HS-5 (cell line): ENCODE measurements at regions not wholly inside any gene's neighbourhood (a gene's known extent, or its start where the extent isn't known, plus 50 kb on each side); places are given as distances from the start of the nearest gene placed in this dataset.
"Not testable (repeated sequence)": the region's sequence is repeated elsewhere in the genome, so short reads cannot be mapped to it uniquely, and the experiment has no call there.

ENCODE experiments used
- DNase-seq: peaks from one replicate; pipeline ENCODE4 v3.0.0-alpha.2; 2012; ENCODE audit warnings: low read depth

DNA sequence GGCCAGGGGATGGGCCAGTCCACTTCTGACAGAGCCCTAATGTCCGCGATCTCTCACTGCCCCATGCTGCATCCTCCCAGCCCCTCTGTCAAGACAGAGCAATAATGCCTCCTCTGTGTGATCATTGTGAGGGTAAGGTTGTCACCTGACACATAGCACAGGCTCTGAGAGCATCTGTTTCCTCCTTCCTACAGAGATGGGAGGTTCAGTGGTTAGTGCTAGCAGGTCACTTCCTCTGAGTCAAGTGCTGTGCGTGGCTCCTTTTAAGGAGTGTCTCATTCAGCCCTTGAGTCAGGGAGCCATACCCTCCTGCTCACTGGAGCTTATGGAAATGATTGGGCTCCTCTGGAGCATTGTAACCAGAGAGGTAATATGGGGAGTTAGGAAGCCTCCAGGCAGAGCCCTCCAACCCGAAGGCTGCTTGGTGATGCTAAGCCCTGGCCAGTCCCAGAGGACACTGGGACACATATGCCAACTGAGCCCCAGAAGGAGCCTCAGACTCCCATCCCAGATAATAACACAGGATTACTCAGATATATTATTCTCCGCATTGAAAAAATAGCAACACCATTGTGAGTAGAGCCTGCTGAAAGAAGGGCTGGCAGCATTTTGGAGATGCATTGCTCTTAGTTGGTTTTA is 189.0 kb downstream of the GALNT1 start:
- no peak for DNase-seq

DNA sequence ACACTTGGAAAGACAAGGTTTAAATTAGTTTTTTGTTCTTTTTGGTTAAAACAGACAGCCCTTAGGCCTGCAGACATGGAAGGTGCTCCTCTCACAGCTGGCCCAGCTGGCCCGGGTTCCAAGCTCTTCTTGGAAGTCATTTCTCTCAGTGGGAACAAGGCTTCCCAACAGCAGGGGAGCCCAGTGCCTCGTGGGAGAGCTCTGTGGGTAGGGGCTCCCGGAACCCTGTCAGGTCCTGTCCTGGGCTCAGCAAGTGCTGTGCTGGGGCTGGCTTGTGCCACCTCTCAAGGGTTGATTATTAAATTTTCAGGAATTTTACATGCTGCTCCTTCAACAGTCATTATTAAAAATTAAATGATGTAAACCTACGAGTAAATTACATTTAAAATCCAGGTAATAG is 189.6 kb downstream of the GALNT1 start:
- DNase-seq = no peak

- no peak for DNase-seq
Observed at GRCh38 chr18:35775887-35776286, 194.3 kb downstream of the GALNT1 start.

DNA sequence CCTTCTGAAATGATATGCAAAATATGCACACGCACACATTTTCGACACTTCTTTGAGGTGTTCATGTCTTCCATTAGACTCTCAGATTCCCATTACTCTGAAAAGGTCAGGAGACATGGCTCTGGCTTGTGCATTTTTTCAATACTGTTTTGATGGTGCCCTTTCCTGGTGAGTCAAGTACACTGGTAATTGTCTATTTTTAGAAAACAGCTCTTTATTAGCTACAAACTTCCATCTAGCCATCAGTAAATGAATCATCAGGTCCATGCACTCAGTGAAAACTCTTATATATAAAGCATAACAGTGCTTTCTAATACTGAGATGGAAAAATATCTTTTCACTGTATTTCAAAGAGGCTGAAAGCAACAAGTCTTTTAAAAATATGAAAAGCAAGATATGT is 194.9 kb downstream of the GALNT1 start:
- DNase-seq = no peak

GRCh38 chr18:35777039-35777438 is 195.4 kb upstream of the RMP24 start:
- DNase-seq = no peak

DNA sequence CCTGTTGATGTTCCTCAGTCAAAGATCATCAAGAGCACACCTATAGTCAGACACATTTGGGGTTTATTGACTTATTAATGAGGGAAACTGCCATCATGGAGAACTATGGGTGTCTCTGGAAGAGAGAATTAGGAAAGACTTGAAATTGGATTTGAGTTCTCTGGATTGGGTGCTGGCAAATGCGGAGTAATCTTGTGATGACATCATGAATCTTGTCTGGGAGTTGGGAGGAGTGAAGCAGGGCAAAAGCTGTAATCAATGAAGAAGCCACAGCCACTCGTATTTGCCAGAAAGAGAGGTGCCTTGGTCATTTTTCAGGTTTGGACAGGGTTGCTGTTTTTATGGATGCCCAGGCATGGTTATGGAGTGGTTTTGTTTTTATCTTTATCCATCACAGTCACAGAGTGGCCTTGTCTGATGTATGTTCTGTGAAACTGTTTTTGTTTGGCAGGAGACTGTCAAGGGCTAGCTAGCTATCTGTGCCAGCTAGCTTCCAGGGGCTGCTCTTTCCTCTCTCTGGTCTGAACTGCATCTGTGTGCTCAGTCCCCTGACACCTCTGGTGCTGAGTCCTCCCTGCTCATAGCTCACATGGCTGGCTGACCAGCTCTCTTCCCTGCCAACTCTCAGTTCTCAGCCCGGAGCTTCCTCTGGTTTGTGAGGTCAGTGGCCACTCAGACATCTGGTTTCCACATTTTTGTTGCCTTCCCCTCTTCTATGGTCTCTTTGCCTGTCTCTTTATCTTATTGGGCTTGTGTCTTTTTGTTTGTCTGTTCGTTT is 193.4 kb upstream of the RMP24 start:
- DNase-seq = no peak

DNA sequence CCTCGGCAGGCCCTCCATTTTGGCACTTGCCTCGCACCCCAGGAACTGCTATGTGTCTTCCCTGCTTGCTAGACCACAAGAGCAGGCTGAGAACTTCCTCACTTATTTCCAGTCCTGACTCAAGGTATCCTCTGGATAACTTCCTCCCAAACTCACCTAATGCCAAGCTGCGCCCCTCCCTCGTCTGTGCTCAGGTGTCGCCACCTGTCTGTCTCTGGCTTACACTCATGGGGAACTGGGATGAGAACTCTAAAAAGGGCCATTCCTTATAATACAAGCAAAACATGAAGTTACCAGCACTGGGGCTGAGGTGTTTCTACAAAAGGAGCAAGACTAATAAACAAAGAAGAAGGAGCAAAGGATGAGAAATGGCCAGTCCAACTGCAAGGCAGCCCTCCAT is 191.5 kb upstream of the RMP24 start:
- no peak for DNase-seq

GRCh38 chr18:35782926-35783325 is 189.6 kb upstream of the RMP24 start:
- DNase-seq = no peak

GRCh38 chr18:35786365-35787042 is 186.0 kb upstream of the RMP24 start:
- DNase-seq = no peak

DNA sequence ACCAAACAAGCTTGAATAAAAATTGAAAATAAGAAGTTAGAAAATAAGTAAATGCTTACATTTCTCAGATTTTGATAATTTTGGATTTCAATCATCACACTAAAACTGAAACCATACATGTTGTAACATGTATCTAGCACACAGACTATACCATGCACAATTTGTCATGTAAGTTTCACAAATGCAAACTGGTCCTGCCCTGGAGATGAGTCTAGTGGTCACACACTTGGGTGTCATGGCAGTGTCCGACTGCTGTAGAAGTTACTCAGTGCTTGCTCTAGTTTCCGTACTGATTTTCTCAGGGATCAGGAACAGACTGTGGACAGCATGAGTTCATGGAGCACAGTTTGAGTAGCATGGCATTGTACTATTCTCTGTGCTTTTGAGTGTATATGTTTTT is 182.9 kb upstream of the RMP24 start:
- DNase-seq = no peak

- DNase-seq = no peak
Observed at GRCh38 chr18:35797948-35798347, 174.5 kb upstream of the RMP24 start.

- DNase-seq = no peak
Observed at GRCh38 chr18:35803551-35803950, 168.9 kb upstream of the RMP24 start.

GRCh38 chr18:35804377-35804776 is 168.1 kb upstream of the RMP24 start:
- no peak for DNase-seq

- DNase-seq = no peak
Observed at GRCh38 chr18:35807811-35808335, 164.6 kb upstream of the RMP24 start.

DNA sequence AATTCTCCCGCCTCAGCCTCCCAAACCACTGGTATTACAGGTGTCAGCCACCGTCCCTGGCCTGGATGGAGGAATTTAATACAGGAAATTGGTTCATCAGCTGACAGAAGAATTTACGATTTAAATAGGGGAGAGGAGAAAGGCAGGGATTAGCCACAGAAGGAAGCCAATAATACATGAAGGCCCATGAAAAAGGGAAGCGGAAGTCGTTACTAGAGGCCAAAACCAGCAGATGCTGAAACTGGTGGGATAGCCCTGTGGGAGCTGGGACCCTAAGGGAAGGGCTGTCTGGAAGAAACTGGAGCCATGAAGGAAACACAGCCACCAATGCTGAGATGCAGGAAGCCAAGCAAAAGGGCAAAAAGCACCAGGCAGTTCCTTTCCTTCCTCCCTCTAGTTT is 163.7 kb upstream of the RMP24 start:
- DNase-seq = no peak

DNA sequence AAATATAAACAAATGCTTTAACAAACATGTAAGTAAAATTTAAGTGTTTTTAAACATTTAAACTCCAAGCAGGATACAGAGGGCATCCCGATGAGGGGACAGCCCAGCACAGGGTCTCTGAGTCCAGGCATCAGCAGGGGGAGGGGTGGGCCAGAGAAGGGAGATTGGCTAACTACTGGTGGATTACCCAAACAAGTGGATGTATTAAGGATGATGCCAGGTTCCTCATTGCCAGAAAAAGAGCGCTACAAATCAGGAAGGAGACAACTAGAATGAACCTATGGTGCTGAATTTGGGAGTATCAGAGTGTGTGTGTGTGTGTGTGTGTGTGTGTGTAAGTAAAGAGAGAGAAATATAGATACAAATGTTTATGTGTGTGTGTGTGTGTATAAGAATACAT is 162.0 kb upstream of the RMP24 start:
- no peak for DNase-seq

DNA sequence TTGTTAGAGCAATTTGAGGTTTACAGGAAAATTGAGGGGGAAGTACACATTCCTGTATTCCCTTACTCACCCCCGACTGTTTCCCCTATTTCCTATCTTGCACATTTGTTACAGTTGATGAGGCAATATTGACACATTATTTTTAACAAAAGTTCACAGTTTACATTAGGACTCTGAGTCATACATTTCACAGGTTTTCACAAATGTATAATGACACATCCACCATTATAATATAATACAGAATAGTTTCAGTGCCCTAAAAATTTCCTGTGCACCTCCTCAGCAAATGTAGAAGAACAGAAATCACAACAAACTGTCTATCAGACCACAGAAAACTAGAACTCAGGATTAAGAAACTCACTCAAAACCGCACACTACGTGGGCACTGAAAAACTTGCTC is 160.6 kb upstream of the RMP24 start:
- DNase-seq = no peak

- not testable (repeated sequence) for DNase-seq
Observed at GRCh38 chr18:35815011-35815410, 157.5 kb upstream of the RMP24 start.

DNA sequence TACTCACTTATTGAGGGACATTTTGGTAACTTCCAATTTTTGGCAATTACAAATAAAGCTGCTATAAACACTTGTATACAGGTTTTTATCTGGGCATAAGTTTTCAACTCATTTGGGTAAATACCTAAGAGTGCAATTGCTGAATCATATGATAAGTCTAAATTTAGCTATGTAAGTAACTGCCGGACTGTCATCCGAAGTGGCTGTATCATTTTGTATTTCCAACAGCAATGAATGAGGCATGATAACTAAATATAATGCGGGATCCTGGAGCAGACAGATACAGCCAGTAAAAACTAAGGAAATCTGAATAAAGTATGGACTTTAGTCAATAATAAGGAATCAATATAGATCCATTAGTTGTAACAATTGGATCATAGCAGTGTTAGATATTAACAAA is 156.5 kb upstream of the RMP24 start:
- DNase-seq = no peak

DNA sequence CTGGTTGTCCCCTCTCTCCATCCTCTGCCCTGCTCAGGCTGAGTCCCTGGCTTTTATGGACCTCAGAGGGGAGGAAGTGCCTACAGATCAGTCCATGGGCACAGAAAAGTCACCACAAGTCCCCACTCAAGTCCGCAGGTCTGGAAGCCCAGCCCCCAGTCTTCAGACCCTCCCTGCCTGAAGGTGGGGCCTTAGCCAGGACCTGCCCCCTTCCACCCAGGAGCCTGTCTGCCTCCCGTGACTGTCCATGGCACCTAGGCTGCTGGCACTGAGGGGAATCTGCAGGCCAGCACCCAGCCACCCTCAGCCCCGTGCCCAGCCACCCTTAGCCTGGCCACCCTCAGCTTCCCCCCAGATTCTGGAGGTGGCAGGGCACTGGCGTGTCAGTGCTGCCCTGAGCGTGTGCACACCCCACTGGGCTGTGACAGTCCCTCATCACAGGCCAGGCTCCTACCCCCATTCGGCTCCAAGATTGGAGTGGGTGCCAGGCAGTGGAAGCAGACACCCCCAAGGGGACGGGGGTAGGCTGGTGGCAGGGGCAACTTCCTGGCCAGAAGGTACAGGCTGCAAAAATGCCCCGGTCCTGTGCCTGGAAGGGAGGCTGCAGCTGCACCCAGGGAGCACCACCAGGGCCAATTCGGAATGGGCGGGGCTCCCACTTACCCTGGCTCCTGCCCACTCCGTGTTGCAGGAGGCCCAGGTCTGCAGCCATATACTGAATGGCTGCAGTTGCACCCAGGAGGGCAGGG is 154.7 kb upstream of the RMP24 start:
- no peak for DNase-seq

DNA sequence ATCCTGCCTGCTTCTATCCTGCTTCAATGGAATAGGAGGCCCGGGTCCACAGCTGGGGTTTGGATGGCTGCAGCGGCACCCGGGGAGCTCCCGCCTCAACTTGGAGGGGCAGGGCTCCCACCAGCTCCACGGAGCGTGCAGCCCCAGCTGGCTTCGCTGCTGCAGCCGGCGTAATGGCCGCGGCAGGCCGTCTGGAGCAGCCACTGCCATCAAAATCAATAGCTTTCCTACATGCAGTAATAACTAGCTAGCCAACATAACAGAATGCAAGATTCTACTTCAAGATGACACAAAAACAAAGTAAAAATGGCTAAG is 154.2 kb upstream of the RMP24 start:
- DNase-seq = no peak

DNA sequence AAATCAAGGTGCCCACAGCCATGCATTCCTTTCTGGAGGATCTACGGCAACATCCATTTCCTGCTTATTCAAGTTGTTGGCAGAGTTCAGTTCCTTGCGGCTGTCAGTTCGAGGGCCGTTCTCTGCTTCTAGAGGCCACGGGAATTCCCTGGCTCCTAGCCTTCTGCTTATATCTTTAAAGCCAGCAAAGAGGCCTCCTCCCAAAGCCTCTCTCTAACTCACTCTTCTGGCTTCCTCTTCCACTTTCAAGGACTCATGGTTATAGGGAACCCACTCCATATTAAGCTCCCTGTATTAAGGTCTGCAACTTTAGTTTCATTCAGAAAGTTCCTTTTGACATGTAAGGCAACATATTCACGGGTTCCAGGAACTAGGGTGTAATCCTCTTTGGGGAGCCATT is 150.1 kb upstream of the RMP24 start:
- DNase-seq = no peak

DNA sequence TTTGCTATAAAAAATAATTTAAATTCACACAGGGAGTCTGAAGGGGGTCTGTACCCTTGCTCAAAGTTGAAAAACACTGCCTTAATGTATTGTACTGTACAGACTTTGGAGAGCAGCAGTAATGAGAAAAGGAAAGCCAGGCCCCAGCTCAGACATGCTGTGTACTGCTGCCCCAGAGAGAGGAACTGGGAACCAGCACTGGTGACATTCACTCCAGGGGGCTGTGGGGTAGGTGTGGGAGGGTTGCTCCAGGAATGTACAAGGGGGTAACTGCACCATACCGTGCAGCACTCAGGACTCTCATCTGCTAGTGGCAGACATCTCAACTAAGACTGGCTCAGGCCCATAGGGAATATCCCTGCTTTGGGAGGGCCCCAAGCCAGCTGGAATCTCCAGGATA is 146.0 kb upstream of the RMP24 start:
- DNase-seq = no peak
